Fibroblast of skin of right quadriceps (primary cell): ENCODE measurements at regions not wholly inside any gene's neighbourhood (a gene's known extent, or its start where the extent isn't known, plus 50 kb on each side); places are given as distances from the start of the nearest gene placed in this dataset.
"Not testable (repeated sequence)": the region's sequence is repeated elsewhere in the genome, so short reads cannot be mapped to it uniquely, and the experiment has no call there.

Experiments
- DNase-seq: peaks from one replicate; pipeline ENCODE4 v3.0.0-alpha.2; 2013

DNA sequence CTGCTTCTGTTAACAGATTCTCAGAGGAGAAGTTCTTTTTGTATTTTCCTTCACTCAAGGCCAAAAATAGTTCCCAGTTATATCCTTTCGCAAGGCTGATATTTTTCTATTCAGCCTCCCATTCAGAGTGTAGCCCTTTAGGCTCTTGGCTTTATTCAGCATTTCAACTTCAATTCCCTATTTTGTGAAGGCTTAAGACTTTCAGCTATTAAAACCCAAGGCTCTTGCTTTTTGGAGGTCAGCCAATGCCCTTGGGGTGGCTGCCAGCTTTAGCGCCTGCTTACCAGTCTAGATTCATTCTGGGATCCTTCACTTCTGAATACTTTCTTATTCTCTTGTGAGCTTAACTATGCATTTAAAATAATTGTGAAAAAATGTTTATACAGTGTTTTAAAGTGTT, 57.3 kb upstream of the ADGRA3 start:
- peak; percentile 4 for DNase-seq

DNA sequence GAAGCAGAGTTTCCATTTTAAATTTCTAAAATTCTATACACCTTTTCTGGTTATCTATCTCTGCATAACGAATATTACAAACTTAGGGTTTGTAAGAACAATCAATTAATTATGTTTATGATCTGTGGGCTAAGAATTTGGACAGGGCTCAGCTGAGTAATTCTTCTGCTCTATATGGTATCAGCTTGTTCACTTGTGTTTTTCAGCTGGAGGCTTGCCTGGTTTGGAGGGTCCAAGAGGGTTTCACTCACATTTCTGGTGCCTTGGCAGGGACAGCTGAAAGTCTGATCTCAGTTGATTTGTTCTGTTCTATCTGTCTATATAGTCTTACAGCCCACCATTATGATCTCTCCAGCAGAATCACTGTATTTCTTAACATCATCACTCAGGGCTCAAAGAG, 57.8 kb upstream of the ADGRA3 start:
- DNase-seq: no peak

DNA sequence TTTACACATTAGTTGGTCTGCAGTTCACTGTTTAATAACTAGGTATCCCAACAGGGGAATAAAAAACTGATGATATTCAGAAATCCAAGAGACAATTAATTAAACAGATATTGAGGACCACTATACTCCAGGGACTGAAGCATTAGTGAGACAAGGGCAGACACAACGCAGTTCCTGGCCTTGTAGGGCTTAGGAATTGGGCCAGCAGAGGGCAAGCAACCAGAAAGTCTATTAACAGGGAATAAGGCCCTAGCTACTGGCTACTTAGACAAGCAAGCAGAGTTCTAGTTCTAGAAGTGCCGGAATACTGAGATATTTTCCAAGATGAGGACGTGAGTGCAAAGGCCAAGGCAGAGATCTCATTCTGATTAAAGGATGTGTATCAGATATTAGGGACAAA, 58.6 kb upstream of the ADGRA3 start:
- DNase-seq: no peak

DNA sequence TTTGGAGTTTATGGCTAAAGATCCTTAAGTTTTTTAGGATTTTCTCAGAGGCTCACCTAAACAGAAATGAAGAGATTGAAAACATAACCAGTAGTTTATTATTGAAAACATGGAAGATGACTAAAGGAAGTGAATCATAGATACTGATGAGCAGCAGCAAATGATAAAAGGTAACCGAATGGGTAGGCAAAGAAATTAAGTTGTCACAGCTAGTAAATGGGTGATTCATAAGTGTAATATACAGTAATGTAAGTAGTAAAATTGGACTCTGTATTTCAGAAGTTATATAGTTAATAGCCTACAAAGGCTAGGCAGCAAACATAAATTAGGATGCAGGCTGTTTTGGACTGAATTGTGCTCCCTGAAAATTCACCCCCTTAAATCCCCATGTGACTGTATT, 59.0 kb upstream of the ADGRA3 start:
- no peak for DNase-seq

DNA sequence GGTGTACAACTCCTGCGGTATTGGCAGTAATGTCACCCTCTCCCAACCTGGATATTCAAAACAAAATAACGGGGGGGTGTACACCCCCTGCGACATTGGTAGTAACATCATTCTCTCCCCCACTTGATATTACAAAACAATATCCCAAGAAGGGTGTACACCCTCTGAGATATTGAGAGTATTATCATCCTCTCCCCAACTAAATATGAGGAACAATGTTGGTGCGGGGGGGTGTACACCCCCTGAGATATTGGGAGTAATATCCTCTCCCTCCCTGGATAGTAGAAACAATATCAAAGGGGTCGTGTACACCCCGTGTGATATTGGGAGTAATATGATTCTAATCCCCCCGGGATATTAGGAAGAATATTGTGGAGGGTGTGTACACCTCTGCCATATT, 71.4 kb upstream of the ADGRA3 start:
- no peak for DNase-seq

DNA sequence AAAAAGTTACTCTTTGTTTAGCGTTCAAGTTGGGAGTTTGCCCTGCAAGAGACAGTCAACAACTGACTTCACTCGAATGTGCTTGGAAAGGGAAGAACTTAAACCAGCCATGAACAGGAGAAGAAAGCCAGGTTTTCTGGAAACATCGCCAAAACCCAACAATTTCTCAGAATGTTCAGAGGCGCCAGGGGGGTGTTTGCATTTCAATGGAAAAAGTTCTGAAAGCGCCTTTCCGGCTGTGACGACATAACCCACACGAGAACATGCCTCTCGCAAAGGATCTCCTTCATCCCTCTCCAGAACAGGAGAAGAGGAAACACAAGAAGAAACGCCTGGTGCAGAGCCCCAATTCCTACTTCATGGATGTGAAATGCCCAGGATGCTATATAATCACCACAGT, 78.1 kb upstream of the ADGRA3 start:
- DNase-seq: no peak

DNA sequence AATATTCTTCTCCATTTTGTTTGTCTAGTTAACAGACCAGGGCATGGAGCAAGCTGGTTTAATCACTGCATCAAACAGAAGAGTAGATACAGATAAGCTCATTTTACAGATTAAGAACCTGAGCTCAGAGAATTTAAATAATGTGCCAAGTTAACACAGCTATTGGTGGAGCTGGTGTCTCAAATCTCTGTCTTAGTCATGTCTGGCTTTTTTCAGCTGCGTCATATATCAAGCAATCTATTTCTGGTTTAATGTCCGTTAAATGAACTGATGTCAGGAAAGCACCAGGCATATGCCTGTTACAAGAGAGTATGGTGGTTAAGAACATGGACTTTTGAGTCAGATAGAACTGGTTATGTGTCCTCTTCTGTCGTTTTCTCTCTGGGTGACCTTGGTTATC, 79.8 kb upstream of the ADGRA3 start:
- DNase-seq: no peak

DNA sequence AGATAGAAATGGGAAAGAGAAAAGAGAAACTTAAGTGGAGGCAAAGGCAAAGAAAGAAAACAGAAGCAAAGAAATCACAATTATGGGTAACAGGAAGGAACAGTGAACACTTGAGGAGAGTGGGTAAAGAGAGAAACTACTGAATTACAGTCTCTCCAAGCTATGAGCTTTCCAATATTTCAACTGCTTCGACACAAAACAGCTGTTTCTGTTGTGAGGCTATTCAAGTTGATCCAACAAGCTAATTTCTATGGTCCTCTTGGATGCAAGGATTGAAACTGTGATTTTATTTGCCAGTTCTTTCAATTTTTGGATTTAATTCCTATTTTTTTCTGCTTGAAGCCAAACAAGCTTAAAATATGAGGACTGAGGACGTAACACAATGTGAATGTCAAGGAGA, 80.5 kb upstream of the ADGRA3 start:
- DNase-seq: no peak

DNA sequence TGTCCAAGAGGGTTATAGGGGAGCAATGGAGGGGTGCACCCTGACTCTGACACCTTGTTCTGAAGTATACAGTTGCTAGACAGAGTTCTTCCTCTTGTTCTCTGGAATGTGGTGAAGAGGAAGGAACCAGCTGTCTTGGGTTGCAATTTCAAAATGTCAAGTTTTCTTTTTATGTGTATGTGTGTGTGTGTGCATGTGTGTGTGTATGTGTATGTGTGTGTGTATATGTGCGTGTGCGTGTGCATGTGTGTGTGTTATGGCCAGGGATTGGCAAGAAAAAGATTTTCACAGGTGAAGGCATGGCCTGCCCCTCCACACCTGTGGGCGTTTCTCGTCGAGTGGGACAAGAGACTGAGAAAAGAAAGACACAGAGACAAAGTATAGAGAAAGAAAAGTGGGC, 81.6 kb upstream of the ADGRA3 start:
- no peak for DNase-seq

DNA sequence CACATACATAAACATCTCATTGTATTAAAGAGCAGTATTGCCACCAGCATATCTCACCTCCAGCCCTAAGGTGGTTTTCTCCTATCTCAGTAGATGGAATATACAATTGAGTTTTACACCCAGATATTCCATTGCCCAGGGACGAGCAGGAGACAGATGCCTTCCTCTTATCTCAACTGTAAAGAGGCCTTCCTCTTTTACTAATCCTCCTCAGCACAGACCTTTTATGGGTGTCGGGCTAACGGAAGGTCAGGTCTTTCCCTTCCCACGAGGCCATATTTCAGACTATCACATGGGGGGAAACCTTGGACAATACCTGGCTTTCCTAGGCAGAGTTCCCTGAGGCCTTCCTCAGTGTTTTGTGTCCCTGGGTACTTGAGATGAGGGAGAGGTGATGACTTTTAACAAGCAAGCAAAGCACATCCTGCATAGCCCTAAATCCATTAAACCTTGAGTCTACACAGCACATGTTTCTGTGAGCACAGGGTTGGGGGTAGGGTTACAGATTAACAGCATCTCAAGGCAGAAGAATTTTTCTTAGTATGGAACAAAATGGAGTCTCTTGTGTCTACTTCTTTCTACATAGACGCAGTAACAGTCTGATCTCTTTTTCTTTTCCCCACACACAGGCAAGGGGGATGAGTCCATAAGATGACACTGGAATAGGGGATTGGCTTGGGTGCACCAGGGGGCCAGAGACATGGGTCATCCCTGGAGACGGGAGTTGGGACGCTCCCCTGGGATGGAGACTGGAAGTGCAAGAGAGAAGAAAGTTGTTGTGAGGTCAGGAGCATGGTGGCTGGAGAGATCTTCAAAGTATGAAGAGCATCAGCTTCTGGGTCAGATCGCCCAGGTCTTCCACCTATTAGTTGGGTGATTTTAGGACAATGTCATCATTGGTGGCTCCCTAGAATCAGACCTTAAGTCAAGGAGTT, 82.5 kb upstream of the ADGRA3 start:
- not testable (repeated sequence) for DNase-seq

DNA sequence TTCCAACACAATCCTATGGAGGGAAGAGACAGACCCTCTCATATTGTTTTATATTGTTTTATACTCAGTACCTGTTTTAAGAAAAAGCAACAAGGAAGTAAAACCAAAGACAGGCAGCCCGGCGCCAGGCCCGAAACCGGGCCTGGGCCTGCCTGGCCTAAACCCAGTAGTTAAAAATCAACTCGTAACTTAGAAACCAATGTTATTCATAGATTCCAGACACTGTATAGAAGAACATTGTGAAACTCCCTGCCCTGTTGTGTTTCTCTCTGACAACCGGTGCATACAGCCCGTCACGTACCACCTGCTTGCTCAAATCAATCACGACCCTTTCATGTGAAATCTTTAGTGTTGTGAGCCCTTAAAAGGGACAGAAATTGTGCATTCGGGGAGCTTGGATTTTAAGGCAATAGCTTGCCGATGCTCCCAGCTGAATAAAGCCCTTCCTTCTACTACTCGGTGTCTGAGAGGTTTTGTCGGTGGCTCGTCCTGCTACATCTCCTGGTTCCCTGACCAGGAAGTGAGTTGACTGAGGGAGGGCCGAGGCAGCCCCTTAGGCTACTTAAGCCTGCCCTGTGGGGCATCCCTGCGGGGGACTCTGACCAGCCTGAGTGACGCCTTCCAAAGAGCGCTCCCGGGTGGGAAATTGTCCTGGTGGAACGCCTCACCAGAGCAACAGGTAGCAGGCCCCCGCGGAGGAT, 83.5 kb upstream of the ADGRA3 start:
- not testable (repeated sequence) for DNase-seq

DNA sequence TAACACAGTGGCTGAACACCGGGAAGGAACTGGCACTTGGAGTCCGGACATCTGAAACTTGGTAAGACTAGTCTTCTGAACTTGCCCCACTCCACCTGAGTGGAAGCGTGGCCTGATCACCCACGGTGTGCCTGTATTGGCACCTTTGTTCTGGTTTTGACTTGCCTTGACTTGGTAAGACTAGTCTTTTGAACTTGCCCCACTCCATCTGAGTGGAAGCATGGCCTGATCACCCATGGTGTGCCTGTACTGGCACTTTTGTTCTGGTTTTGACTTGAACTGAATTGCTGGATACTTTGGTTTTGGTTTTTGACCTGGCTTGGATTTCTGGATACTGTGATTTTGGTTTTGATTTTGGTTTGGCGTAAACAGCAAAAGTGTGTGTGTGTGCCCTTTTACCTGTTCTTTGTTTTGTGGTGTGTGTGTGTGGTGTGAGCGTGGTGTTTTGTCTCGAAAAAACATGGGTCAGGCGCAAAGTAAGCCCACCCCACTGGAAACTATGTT, 84.1 kb upstream of the ADGRA3 start:
- not testable (repeated sequence) for DNase-seq

DNA sequence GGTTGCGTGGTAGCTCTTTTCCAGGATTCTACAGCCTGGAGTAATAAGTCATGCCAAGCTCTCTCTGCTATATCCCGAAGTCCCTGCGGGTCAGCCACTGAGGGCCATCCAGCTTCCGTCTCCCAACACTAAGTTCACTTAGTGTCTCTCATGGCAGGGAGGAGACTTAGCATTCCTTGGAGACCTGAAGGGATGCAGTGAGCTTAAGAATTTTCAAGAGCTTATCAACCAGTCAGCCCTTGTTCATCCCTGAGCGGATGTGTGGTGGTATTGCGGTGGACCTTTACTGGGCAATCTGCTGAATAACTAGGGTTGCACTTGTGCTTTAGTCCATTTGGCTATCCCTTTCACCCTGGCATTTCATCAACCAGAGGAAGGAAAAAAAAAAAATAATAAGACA, 85.8 kb upstream of the ADGRA3 start:
- DNase-seq: not testable (repeated sequence)

DNA sequence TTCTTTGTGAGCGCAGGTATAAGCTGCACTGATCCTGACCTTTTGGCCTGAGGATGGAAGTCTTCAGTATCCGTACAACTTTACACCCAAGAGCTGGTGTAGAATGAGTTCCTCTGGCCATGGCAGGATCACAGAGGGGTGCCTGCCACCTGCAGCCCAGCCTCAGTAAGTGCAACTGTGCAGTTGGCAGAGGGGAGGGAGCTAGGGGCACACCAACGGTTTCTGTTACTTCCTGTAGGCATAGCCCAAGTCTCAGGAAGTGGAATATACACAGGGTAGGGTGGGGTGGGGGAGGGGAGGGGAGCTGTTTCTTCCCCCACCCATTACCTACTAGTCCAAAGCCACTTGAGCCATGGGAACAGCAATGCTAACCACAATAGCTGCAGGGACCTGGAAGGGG, 85.4 kb upstream of the GBA3 start:
- DNase-seq: peak; percentile 12

DNA sequence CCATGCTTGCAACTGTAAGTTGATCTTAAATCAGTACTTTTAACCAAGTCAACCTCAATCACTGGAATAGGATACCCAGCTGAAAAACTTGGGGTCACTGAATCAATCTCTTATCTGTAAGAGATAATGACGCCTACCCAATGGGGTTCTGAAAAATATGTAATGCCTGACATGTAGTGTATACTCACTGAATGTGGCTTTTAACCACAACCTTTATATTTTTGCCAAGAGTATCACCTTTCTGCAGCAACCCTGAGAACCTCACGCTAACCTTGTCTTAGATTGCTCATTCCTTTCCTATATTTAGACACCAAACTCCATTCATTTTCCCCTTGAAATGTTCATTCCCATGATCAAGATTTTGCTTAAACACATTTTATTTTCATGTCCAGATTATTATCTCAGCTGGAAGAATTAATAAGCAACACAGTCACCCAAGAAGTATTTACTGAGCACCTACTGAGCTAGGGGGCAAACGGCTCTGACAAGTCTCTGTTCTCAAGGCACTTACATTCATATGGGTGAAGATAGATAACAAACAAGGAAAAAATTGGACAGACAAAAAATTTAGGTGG, 82.7 kb upstream of the GBA3 start:
- DNase-seq: not testable (repeated sequence)

DNA sequence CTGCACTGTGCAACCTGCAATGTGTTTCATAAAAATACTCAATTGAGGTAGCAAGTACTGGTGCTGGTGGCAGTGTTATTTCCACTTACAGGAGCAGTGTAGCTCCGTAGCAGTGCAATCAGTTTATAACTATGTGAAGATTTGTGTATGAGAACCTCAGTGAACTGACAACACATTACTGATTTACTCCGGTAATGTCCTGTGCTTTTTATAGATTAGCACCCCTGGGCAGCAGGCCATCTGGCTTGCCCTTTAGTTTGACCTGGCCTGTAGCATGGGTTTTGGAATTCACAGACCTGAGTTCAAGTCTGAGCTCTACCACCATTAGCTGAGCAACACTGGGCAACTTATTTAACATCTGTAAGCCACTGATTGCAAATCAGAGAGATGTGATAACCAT, 78.6 kb upstream of the GBA3 start:
- no peak for DNase-seq

DNA sequence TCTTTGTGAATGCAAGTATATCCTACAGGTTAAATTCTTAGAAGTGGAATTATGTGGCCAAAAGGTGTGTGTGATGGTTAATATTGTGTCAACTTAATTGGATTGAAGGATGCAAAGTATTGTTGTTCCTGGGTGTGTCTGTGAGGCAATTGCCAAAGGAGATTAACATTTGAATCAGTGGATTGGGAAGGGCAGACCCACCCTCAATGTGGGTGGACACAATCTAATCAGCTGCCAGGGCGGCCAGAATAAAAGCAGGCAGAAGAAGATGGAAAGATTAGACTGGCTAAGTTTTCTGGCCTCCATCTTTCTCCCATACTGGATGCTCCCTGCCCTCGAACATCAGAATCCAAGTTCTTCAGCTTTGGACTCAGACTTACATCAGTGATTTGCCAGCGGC, 76.2 kb upstream of the GBA3 start:
- DNase-seq: no peak

DNA sequence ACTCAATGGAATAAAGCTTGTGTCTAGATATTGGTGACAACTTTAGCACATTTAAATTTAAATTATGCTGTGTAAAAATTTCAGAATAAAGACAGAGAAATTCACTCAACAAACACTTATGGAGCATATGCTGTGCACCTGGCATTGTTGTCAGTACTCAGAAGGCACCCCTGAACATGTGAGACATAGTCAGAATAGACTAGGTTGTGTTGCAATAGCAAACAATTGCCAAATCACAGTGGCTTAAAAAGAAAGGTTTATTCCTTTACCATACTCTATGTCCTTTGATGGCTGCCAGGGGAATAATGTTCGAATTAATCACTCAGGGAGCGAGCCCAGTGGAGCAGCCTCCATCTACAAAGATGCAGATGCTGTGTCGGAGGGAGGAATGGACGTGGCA, 72.6 kb upstream of the GBA3 start:
- DNase-seq: not testable (repeated sequence)

DNA sequence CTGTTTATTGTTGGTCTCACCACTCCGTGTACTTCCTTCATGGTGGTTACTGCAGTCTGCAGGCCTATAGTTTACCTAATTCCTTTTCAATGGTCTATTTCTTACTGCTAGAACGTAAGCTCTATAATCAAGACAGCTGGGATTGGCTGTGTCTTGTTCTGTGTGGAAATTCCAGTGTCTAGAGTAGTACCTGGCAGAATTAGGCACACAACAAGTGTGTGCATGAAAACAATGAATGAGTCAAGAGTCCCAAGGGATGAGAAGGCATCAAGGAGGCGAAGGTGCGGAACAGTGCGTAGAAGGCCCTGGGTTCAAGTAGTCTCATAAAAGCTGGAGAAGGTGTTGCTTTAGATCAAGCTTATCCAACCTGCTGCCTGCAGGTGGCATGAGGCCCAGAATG, 70.8 kb upstream of the GBA3 start:
- not testable (repeated sequence) for DNase-seq

DNA sequence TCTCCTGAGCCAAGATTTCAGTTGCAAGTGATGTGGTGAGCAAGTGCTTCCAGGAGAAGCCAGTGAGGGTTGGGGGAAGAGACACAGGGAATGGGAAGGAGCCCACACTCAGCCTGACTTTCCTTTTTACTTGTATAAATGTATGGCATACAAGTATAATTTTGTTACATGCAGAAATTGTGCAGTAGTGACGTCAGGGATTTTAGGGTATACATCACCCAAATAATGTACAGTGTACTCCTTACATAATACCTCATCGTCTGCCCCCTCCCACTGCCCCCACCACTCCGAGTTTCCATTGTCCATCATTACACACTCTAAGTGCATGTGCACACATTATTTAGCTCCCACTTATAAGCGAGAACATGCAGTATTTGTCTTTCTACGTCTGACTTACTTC, 68.7 kb upstream of the GBA3 start:
- not testable (repeated sequence) for DNase-seq

DNA sequence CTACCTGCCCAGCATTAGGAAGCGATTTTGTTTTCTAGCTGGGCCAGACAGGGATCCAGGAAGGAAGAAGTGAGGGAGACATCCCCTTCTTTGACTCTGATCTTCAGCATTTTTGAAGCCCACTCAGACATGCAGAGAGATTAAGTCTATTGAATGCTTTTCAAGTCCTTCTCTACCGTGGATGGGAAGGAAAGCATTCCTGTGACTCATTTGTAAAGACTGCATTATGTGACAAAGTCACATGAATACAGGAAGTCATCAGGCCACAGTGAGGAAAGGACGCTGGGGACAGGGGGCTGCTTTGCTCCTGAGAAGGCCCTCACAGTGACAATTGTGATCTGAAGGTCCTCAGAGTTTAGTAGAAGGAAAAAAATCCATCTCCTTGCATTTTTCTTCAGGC, 67.4 kb upstream of the GBA3 start:
- DNase-seq: peak; percentile 20

DNA sequence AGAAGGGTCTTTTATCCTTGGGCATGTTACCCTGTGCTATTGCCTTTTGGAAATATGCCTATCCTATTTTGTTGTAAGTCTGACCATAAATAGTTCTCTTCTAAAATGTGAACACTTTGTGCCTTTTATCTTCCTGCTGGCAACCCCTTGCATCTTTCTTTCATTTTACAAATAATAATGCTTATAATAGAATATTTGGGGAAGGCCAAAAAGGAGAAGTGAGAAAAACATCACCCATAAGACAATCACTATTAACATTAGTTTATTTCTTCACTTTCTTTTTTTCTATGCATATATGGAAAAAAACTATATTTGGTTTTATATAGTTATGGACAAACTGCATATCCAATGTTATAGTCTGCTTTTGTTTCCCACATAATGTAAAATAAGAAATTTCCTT, 64.9 kb upstream of the GBA3 start:
- DNase-seq: not testable (repeated sequence)

DNA sequence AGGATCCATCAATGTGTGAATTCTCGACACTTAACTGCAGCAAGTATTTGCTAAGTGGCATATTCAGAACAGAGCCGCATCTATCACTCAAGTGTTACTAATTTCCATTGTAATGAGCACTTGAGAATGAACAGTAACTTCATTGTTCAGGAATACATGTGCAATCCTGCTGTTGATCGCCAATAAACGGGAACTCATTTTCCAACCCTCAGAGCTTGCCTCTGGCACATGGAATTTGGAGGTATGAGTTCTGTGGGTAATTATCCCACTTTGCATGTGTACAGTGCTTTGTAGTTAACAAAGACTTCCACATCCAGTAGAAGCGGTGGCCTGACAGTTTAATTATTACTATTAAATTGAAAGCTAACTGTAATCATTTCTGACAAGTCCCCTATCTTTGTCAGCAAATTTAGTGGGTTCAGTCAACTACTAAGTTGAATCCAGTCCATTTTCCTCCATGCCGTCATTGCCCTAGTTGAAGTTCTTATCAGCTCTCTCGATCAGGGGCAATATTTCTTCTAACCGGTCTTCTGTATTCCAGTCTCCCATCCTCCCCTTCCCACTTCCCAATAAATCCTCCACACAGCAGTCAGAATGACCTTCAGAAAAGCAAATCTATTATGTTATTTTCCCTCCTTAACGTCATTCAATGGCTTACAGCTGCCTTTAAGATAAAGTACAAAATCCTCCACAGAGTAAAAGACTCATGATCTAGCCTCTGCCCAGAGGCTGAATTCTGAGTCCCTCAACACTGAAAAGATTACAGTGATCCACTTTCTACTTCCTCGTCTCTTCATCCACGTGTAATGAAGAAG, 62.4 kb upstream of the GBA3 start:
- DNase-seq: not testable (repeated sequence)
